KMS-11 (cell line): ENCODE measurements at regions not wholly inside any gene's neighbourhood (a gene's known extent, or its start where the extent isn't known, plus 50 kb on each side); places are given as distances from the start of the nearest gene placed in this dataset.

ENCODE experiments used
- H2AFZ ChIP-seq: fragments of 200-600 bp; sonication (generic); 2 replicates; pipeline ENCODE4 v1.6.1; 2016; ENCODE audit warnings: antibody characterized with exemption, mixed run types, low read depth
- H3K27ac ChIP-seq: fragments of 200-600 bp; sonication (generic); 2 replicates; pipeline ENCODE4 v1.6.1; 2016; ENCODE audit warnings: mild to moderate bottlenecking, mixed run types
- H3K27me3 ChIP-seq: fragments of 200-600 bp; sonication (generic); 2 replicates; pipeline ENCODE4 v1.6.1; 2017; ENCODE audit warnings: mild to moderate bottlenecking, low read depth, mixed run types, moderate library complexity; ENCODE audit not compliant: insufficient read depth
- H3K36me3 ChIP-seq: fragments of 200-600 bp; sonication (generic); 2 replicates; pipeline ENCODE4 v1.6.1; 2017; ENCODE audit warnings: mild to moderate bottlenecking, mixed run types; ENCODE audit not compliant: insufficient read depth
- H3K4me1 ChIP-seq: fragments of 200-600 bp; sonication (generic); 2 replicates; pipeline ENCODE4 v1.6.1; 2016; ENCODE audit warnings: mild to moderate bottlenecking, low read depth, mixed run types; ENCODE audit not compliant: poor library complexity, severe bottlenecking
- H3K4me2 ChIP-seq: fragments of 200-600 bp; sonication (generic); 2 replicates; pipeline ENCODE4 v1.7.0; 2016; ENCODE audit warnings: mild to moderate bottlenecking, mixed run types
- H3K4me3 ChIP-seq: fragments of 200-600 bp; sonication (generic); IDR thresholded peaks from 2 replicates; pipeline ENCODE4 v1.6.1; 2017; ENCODE audit warnings: low read depth, low read length, mixed read lengths; ENCODE audit not compliant: insufficient read depth
- H3K79me2 ChIP-seq: fragments of 200-600 bp; sonication (generic); 2 replicates; pipeline ENCODE4 v1.6.1; 2016; ENCODE audit warnings: low read depth, mixed run types; ENCODE audit not compliant: insufficient read depth
- H3K9ac ChIP-seq: fragments of 200-600 bp; sonication (generic); 2 replicates; pipeline ENCODE4 v1.6.1; 2016; ENCODE audit warnings: mild to moderate bottlenecking, mixed run types
- H4K20me1 ChIP-seq: fragments of 200-600 bp; sonication (generic); 2 replicates; pipeline ENCODE4 v1.6.1; 2016; ENCODE audit warnings: mild to moderate bottlenecking, mixed run types; ENCODE audit not compliant: insufficient read depth
- TF ChIP-seq, protein P1 (sequence below): fragments of 200-600 bp; sonication (generic); conservative IDR thresholded peaks from 2 replicates; pipeline ENCODE4 v1.6.1; 2017; ENCODE audit warnings: low read depth, mild to moderate bottlenecking, antibody characterized with exemption, low read length, moderate library complexity, mixed read lengths

DNA sequence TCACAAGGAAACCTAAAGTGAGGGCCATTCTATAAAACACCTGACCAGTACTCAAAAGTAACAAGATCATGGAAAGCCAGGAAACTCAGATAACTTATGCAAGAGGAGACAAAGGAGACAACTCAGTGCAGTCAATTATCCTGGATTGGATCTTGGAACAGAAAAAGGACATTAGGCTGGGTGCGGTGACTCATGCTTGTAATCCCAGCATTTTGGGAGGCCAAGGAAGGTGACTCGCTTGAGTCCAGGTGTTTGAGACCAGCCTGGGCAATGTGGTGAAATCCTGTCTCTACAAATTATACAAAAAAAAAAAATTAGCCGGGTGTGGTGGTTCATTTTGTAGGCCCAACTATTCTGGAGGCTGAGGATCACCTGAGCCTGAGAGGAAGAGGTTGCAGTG is 424.5 kb upstream of the SPRED2 start:
- peaks cover 11% of the 10 kb centered on the region for H3K4me1 ChIP-seq
- TF ChIP-seq, protein P1, sequence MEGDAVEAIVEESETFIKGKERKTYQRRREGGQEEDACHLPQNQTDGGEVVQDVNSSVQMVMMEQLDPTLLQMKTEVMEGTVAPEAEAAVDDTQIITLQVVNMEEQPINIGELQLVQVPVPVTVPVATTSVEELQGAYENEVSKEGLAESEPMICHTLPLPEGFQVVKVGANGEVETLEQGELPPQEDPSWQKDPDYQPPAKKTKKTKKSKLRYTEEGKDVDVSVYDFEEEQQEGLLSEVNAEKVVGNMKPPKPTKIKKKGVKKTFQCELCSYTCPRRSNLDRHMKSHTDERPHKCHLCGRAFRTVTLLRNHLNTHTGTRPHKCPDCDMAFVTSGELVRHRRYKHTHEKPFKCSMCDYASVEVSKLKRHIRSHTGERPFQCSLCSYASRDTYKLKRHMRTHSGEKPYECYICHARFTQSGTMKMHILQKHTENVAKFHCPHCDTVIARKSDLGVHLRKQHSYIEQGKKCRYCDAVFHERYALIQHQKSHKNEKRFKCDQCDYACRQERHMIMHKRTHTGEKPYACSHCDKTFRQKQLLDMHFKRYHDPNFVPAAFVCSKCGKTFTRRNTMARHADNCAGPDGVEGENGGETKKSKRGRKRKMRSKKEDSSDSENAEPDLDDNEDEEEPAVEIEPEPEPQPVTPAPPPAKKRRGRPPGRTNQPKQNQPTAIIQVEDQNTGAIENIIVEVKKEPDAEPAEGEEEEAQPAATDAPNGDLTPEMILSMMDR, result no peak
- no peaks in the 10 kb centered on the region for H3K36me3 ChIP-seq
- H3K27ac ChIP-seq, result no peak overlapping the region
- H4K20me1 ChIP-seq, result no peaks in the 10 kb centered on the region
- no peaks in the 10 kb centered on the region for H3K27me3 ChIP-seq
- H3K4me3 ChIP-seq, result no peak overlapping the region
- H3K9ac ChIP-seq, result no peak overlapping the region
- no peak overlapping the region for H3K4me2 ChIP-seq
- H2AFZ ChIP-seq, result no peak overlapping the region
- H3K79me2 ChIP-seq, result no peaks in the 10 kb centered on the region

- H3K27ac ChIP-seq, result no peak overlapping the region
- H3K27me3 ChIP-seq, result no peaks in the 10 kb centered on the region
- H3K9ac ChIP-seq, result no peak overlapping the region
- no peaks in the 10 kb centered on the region for H4K20me1 ChIP-seq
- peaks cover 11% of the 10 kb centered on the region for H3K4me1 ChIP-seq
- no peak overlapping the region for H3K4me2 ChIP-seq
- H3K4me3 ChIP-seq, result no peak overlapping the region
- TF ChIP-seq, protein P1, result no peak
- no peak overlapping the region for H2AFZ ChIP-seq
- H3K36me3 ChIP-seq, result no peaks in the 10 kb centered on the region
- H3K79me2 ChIP-seq, result no peaks in the 10 kb centered on the region
These were observed 424.0 kb upstream of the SPRED2 start for GRCh38 chr2:65856423-65856822.

DNA sequence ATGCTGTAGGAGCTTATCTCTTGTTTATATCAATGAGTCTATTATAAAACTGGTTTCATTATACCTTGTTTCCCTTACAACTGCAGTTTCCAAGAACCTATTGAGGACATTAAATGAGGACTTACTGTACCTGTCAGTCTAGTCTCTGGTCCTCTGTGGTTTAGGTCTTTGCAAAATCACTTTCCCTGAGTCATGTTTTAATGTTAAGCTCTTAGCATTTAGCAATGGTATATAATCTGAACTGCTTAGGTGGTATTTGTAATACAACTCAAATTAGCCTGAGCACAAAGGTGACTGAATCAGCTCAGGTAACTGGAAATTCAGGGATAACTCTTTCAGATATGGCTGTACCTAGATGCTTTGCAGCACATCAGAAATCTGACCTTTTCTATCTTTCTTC is 418.3 kb upstream of the SPRED2 start:
- H3K36me3 ChIP-seq, result no peaks in the 10 kb centered on the region
- no peaks in the 10 kb centered on the region for H3K27me3 ChIP-seq
- H3K79me2 ChIP-seq, result no peaks in the 10 kb centered on the region
- TF ChIP-seq, protein P1, result no peak
- H4K20me1 ChIP-seq, result no peaks in the 10 kb centered on the region
- no peak overlapping the region for H3K4me3 ChIP-seq
- no peak overlapping the region for H3K9ac ChIP-seq
- no peak overlapping the region for H3K27ac ChIP-seq
- peak overlapping the region; percentile 3; the same call in 1 of the 2 replicates for H3K4me2 ChIP-seq
- peaks cover 36% of the 10 kb centered on the region for H3K4me1 ChIP-seq
- H2AFZ ChIP-seq, result no peak overlapping the region

GRCh38 chr2:65846989-65847678 is 414.7 kb upstream of the SPRED2 start:
- no peak overlapping the region for H3K9ac ChIP-seq
- H3K4me1 ChIP-seq, result peaks cover 41% of the 10 kb centered on the region
- H3K27ac ChIP-seq, result no peak overlapping the region
- no peak overlapping the region for H3K4me2 ChIP-seq
- no peak overlapping the region for H2AFZ ChIP-seq
- H3K4me3 ChIP-seq, result no peak overlapping the region
- TF ChIP-seq, protein P1, result no peak
- H4K20me1 ChIP-seq, result no peaks in the 10 kb centered on the region
- H3K79me2 ChIP-seq, result no peaks in the 10 kb centered on the region
- H3K27me3 ChIP-seq, result no peaks in the 10 kb centered on the region
- H3K36me3 ChIP-seq, result no peaks in the 10 kb centered on the region
